ENCODE measurements at regions not wholly inside any gene's neighbourhood (a gene's known extent, or its start where the extent isn't known, plus 50 kb on each side); places are given as distances from the start of the nearest gene placed in this dataset.

GRCh38 chr5:24703934-24704333 is 59.2 kb upstream of the CDH10 start (continued):
- no peak for TF ChIP-seq HMGXB4 (CRISPR knock-in tag; IDR thresholded peaks at IDR 0.05)
- no peak for TF ChIP-seq ERG (CRISPR knock-in tag; IDR thresholded peaks at IDR 0.05)
- no peak for TF ChIP-seq FOXK1 (CRISPR knock-in tag; IDR thresholded peaks at IDR 0.05)

Data from WTC11 (cell line).